CD1c-positive myeloid dendritic cell (primary cell): ENCODE measurements at regions not wholly inside any gene's neighbourhood (a gene's known extent, or its start where the extent isn't known, plus 50 kb on each side); places are given as distances from the start of the nearest gene placed in this dataset.
A peak's percentile ranks its signal among the peaks of the same experiment; 100 is the strongest.

ENCODE experiments used
- DNase-seq: peaks from one replicate; pipeline ENCODE4 v3.0.0-alpha.2; 2016; ENCODE audit errors: extremely low spot score

DNA sequence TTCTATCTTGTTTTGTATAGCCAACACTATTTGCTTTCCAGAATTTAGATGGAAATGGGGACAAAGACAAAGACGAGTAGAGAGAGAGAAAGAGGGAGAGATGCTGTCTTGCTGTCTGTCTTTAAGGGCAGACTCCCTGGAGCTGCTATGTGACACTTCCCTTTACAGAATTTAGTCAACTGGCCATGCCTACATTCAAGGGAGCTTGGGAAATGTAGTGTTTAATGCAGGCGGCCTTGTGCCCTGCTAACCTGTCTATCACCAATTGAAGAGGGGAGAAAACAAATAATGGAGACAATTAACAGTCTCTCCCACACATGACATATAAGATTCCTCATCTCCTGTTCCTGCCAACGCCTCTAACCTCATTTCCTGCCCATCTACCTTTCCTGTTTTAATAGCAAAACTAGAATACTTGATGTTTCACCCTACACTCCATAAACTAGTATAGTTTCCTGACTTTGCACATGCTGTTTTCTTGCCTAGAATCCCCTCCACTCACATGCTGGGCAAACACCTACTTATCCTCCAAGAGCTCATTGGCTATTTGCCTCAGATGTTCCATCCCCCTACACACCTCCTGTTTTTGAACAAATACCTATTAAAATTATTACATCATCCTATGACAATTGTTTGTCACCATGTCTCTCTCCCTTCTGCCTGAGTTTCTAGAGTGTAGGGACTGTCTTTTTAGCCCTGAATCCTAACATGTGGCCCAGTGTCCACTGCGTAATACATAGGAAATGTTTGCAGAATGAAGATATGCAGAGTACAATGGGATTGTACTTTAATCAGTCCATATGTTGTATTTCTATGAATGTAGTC, 117.2 kb downstream of the SLC25A24 start:
- peak; percentile 31 for DNase-seq

DNA sequence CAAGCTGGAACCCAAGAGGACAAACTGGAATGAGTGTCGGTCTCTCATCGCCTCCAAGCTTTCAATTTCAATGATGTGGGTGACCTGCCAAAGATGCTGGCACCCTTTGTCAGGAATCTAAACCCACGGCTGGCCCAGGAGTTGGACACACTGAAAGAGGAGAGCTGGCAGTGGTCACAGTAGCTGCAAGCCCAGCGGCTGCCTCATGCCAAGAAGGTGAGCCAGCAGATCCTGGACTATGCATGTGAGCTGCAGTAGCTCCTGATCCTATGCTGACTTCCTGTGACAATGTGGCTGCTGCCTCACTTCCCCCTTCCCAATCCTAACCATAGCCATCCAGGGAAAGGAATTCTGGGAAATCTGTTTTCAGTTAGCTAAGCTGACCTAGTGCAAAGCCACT, 117.0 kb upstream of the VAV3 start:
- DNase-seq: no peak

DNA sequence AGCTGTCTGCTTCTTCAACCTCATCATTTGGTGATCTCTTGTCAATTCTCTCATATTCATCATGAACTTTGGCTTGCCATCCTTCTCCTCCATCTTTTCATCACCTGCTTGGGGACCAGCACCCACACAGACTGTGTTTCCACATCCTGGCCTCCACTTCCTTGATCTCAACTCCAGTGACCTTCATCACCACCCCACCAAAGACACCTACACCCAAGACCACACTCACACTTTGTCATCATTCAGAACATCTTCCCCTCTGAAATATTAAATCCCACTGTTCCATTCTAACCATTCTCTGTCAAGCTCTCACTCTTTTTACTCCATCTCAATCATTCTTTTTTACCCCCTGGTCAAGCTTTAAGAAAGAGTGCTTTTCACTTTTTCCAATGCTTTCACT, 115.5 kb upstream of the VAV3 start:
- DNase-seq: no peak

DNA sequence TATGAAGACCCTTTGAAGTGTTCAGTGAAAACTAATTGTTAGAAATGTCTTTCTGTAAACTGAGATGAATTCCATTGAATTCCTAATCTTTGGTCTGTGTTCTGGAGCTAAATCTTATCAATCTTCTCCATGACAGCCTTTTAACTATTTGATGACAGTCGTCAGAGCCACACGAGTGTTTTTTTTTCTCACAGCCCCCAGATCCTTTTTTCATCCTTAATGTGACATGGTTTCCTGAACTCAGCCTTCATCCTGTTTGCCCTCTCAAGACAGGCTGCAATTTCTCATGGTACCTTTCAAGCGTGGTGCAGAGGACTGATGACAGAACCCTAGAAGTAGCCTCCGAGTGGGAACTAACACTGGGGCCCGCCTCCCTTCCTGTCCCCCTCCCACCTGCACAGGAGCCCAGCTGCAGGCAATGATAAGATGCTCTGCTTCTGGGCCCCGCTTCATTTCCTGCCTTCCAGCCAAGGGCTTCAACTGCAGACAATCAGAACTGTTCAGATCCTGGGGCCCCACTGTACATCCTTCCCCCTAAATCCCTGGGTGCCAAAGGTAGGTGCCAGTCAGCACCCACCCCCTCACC, 114.6 kb upstream of the VAV3 start:
- no peak for DNase-seq

DNA sequence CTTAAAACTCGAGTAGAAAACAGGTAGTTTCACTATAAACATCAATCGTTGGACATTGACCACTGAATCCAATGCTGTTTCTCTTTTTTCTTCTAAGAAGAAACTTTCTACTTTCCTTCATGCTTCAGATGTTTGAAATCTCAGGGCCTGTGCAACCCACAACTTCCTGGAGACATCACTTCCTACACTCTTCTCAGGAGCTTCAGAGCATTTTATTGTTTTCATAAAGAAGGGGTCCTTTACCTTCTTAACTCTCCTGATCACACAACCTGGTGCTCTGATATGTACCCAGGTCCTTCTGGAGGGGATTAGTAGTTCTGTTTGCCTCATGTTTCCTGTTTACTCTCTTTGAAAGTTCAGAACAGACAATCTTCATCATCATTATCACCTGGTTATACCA, 113.0 kb upstream of the VAV3 start:
- DNase-seq: no peak

DNA sequence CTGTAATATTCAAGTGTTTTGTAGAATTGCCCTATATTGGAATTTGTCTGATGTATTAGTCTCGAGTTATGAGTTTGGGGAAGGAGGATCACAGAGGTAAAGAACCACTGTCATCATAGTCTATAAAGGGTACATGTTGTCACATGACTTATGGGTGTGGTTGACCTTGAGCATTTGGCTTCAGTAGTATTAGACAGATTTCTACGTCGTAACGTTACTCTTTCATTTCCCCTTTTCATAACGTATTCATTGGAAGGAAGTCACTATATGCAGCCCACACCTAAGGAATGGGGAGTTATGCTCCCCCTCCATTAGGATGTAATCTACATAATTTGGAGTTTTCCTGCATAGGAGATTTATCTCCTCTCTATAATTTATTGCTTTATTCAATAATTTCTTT, 110.1 kb upstream of the VAV3 start:
- DNase-seq: peak; percentile 92

DNA sequence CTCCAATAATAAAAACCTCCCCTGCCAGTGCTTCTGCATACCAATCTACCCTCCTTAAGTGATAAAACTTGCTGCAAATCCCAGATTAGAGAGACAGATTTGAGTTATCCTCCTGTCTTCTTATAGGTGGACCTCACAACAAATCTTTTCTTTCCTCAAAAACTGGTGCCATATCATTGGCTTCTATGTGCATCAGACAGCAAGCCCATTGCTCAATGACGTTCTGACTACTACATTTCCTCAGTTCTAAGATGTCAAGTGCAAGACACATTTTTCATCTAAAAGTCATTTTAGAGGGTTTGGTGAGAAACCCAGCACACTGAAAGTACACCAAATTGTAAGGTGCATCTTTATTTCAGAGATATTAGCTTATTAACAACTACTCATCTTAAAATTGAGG, 107.8 kb upstream of the VAV3 start:
- DNase-seq: no peak

DNA sequence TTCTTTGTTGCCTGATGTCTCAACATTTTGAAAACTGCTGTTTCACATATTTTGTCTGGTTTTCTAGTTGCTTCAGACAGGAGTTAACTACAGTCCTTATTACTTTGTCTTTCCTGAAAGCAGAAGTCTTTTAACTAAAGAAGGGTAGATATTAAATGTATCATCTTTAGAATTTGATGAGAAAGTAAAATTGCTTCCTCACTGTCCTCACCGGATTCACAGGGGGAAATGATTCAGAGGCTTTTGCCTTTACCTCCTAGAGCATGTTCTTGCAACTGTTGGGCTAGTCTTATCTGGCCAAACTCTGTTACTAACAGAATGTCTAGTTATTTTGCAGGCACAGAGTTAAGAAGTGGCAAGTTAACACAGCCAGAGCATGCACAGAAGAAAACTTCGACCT, 107.2 kb upstream of the VAV3 start:
- DNase-seq: peak; percentile 64

DNA sequence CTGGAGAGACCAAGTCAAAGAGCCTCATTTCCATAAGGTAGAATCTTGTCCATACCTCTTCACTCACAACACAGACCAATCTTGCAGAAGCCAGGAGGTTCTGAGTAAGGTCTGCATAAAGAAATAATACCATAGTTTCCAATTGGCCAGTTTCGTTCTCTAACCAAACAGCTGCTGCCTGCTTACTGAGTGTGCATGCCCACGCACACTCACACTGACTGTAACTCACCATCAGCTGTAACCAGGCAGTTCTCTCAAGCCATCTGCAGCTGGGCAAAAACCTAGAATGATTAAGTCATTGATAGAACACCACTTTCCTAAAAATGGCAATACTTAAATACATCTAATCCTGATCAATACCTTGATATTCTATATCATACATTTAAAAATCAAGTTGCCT, 106.6 kb upstream of the VAV3 start:
- DNase-seq: peak; percentile 63

DNA sequence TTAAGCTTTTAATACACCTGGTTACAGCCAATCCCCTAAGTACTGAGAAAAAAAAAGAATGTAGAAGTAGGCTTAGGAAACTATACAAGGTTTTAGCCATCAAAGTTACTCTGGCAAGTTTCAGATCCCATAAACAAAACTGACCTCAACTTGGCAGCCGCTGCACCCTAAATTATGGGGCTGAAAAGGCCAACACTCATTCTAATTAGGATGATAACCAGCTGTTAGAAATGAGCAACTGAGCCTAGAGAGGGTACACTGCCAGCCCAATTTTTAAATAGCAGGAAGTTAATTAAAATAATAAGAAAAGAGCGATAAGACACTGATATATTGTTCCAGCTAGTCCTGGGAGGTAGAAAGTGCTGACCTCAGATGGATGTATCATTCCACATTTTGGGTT, 105.7 kb upstream of the VAV3 start:
- no peak for DNase-seq

DNA sequence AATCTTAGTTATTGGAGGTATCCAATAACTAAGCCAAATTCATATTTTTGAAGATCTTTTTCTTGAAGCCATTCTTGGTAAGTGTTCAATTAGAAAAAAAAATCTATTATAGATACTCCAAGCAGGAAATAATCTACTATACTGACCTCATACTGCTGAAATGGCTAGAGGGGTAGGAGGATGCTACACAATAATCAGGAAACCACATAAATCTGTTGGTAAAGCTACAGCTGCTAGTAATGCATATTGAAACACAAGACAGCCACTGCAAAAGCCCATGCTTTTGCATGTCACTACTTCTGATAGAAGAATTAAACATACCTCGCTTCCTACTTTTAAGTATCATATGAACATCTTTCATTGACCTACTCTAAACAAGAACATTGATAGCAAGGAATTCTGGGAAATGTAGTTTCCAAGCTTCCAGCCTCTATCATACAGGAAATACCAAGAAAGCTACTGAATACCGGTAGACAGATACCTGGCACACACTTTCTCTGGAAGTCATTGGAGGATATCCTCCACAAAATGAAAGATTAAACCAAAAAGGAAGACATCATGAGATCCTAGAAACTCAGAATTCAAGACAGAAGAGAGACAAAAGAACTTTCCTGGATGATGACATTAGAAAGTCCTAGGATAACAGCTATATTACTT, 103.0 kb upstream of the VAV3 start:
- no peak for DNase-seq

DNA sequence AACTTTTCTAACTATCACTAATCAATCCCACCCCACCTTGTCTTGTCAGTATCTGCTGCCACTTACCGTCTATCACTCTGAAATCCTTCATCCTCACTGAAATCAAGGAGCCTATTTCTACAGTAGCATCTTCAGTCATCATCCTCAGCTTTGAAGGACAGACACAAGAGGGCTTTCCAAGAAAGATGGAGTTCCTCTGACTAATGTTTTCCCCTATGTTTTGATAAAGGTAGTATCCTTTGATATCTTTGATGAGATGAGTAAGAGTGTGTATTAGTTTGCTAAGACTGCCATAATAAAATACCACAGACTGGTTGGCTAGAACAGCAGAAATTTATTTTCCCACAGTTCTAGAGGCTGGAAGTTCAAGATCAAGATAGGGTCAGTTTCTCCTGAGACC, 101.8 kb upstream of the VAV3 start:
- DNase-seq: no peak

DNA sequence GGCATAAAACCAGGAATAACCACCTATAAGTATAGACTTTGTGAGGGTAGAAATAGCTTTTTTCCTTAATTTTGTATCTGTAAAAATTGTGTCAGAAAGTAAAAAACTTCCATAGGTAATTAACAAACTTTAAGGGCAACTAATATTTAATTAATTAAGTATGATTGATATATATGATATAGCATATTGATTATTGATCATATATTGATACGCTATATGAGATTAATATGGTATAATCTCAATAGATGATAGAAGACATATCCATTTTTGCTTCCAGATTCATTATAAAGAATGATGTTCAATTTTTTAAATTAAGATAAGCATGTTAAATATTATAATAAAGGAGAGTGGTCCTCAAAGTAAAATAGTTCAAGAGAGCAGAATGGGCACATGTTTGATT, 99.3 kb upstream of the VAV3 start:
- no peak for DNase-seq

DNA sequence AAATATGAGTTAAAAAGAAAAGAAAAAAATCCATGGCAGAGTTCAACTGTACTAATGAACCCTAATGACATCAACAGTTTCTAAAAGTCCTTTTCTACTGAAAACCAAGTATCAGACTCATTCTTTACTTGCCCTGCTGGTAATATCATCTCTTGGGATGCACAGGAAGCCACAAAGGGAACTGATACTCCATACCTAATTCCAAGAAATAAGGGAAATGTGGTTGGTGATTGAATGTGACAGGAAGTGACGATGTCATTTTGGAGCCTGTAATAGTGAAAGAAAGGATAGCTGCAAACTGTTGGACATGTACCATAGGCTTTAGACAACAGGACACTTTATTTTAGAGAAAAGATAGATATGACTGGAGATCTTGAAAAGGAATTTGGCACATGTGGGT, 98.7 kb upstream of the VAV3 start:
- peak; percentile 92 for DNase-seq

DNA sequence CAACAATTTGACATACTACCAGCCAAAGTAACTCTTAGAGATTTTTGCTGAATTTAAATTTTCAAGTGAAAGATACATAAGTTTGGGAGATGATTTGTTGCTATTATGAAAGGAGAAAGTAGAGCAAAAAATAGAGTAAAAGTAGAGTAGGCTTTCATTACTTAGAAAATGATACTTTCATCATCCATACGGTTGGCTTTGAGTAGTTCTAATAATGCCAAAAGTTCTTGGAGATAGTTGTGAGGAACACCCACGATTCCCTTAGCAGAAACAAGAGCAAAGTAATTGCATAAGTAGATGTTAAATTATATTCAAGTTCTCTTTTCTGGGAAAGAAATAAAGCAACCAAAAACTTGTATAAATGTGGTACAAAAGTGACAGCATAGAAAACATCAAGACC, 95.0 kb upstream of the VAV3 start:
- peak; percentile 51 for DNase-seq

DNA sequence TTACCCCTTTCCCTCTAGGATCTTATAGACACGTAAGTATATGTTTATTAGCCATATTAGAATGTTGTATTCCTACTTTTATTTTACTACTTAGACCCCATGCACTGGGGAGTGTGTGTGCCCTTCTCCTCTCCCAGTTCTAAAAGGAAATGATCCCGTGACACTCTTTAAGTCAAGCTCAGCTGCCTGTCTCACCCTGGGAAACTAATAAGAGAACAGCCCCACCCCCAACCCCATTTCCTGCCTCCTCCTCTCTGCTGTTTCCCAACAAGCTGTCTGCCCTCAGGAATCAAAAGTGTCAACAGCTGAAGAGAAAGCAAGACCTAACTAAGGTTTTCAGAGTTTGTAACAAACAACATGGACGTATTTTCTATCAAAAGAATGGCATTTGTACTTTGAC, 92.6 kb upstream of the VAV3 start:
- peak; percentile 72 for DNase-seq

DNA sequence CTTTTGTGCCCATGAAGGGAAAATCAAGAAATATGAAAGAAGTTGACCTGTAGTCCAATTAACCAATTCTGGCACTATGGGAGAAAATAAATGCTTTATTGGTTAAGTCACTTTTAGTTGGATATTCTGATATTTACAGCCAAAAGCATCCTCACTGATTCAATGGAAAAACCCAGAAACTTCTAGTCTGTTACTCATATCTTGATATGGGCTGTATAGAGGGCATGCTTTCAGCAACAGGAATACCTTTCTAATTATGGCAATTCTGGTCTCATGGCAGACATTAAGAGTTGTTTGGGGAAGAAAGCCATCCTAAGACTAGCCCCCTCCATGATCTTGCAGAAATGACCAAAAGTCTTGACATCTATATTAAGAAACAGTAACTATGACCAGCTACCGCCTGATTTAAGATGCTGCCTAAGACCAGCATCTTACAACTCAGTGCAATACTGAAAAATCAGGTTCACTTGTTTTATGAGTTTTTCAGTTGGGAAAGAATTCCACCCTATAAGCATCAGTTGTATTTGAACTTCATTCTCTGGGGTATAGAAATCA, 91.5 kb upstream of the VAV3 start:
- no peak for DNase-seq

DNA sequence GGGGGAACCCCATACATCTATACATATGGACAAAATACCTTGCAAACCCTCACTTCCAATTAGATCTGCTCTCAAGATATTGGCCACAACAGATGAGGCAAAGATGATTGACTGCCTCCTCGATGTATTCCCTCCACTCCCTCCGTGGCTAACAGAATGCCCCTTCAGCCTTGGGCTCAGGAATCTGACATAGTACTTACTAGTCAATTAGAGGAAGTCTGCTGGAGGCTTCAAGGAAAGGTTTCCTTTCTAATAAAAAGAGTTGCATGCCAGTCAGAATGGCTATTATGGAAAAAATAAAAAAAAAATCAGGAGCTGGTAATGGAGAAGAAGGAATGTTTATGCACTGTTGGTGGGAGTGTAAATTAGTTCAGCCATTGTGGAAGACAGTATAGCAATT, 90.4 kb upstream of the VAV3 start:
- no peak for DNase-seq

DNA sequence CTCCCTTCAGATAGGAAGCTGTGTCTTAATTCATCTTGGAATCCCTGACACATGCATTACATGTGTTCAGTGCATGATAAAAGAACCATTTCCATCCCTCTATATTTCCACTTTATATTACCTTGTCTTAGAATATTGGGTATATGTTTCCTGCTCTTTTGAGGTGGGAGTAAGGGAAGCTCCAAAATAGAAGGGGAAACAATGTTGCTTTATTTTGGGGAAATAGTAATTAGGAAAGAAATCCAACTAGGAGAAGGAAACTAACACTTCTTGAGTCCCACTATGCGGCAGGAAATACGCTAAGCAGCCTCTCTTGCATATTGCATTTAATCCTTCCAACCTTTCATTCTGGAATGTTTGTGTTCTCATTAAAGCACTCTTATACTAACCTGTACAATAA, 89.4 kb upstream of the VAV3 start:
- no peak for DNase-seq

DNA sequence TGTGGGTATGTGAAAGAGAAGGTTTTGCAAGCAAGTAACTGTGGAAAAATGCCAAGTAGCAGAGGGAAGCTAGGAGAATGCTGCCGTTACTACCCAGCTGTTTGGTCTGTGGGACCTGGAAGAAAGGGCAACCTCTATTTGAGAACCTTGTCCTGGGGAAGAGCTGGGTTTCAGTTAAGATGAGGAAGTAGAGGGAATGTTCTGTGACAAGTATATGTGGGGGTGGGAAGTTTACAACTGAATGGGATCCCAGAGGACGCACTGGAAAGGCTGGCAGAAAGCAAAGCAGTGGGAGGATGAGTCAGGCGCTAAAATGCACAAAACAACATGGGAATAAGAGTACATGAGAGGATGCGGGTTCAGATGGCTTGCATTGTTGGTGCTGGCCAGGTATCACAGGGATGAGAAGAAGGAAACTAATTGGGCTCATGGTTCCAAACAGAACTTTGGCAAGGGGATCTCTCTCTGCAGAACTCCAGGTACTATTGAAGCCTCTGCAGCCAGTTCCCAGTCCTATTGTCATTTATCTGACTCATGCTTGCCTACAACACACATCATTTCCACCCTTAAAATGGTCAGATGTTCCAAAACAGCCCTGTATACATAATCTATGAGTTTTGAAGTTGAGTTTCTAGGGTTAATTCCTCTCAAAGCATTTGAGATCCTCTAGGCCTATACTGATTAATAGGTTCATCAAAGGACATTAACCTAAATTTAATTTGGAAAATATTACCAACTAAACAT, 88.5 kb upstream of the VAV3 start:
- DNase-seq: peak; percentile 87

DNA sequence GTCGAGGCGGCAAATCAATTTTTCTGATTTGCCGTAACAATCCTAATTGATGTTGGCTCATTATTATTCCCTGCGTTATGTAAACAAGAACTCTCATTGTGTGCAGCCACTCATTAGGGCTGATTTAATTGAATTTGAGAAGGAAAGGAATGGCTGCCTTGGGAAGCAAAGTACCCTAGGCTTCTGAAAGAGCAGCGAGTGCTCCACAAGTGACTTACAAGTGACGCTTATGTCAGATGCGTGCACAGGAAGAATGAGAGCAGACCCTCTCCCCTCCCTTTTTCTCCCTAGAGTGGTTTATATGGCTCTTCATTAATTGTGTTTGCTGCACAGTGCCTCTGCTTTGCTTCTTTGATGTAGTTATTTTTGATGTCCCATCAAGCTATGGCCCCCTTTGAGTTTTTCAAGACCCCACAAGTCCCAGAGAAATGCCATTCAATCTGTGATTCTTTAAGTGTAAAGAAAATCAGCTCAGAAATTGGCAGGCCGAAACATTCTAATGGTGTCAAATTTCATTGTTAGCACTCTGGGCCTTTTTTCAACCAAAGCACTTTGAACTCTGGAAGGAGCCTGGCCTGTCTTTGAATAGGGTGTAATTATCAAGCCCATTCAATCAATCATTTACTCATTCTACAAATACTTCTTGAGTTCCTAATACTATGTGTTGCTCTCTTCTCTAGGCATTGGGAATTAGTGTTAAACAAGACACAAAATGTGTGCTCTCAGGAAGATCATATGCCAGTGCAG, 86.8 kb upstream of the VAV3 start:
- no peak for DNase-seq
